Tongue (tissue), 1 donor: ENCODE measurements at regions not wholly inside any gene's neighbourhood (a gene's known extent, or its start where the extent isn't known, plus 50 kb on each side); places are given as distances from the start of the nearest gene placed in this dataset.
A peak's percentile ranks its signal among the peaks of the same experiment; 100 is the strongest.
"Not testable (repeated sequence)": the region's sequence is repeated elsewhere in the genome, so short reads cannot be mapped to it uniquely, and the experiment has no call there.

ENCODE experiments used
- DNase-seq: peaks from one replicate; pipeline ENCODE4 v3.0.0-alpha.2; 2015

GRCh38 chr2:125634662-125635061, 1021.3 kb upstream of the GYPC start:
- DNase-seq, result no peak

DNA sequence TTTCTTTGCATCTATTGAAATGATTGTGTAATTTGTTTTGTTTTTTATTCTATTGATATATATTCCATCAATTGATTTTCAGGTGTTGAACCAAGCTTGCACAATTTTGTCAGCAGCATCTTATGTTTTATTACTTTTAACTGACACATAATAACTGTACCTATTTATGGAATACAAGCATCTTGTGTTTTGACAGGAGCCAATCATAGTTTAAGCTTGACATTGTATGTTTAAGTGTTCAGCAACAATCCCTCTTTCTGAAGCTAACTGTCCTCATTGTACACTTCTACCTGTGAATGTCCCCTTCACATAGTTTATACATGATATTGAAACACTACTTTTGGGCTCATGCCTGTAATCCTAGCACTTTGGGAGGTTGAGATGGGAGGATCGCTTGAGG, 1017.6 kb upstream of the GYPC start:
- DNase-seq, result no peak

DNA sequence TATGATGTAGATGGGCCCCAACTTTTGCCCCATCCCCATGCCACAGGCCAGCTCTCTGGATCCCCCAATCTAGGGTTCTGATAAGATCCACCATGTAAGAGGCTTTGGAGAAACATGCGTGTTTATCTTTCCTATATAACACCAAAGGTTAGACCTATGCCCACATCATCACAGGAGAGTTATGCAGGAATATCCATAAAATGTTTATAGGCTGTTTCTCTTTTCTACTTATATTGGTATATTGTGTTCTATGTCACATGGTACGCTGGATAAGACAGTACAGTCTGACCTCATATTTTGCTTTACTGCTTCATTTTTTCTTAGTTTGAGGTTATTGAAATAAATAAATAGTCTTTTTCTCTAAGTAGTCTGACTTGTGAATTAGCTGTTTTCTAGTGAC, 1013.9 kb upstream of the GYPC start:
- DNase-seq, result no peak

DNA sequence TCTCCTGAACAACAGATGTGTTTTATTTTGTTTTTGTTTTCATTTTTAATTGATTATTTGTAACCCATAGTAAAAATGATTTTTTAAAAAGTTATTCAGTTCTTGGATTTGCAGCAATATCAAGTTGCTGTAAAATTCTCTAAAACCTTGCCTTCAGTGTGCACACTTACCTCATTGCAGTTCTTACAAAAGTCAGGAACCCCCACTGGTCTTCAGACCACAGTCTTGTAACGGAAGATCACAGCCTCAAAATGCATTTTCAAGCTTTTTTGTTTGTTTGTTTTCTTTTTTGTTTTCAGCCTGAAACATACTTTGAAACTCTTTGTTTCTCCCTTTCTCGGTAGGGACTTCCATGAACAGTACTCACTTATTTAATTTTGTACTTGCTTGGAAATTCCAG, 1012.8 kb upstream of the GYPC start:
- no peak for DNase-seq

DNA sequence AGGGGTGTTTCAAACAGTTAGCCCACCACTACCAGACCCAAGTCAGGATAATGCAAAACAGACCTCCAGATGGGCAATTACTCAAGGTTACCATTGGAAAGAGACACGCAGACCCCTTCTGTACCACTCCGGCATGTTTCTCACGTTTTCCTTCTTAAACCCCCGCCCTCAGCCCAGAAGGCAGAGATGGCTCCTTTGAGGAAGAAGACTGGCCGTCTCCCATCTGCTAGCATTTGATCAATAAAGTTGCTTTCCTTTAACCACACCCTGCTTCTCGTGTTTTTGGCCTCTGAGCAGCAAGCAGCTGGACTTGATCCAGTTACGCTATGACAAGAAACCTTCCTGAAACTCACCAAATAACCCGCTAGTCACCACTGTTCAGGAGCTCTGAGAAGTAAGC, 1012.4 kb upstream of the GYPC start:
- no peak for DNase-seq

- DNase-seq, result no peak
Observed at GRCh38 chr2:125644257-125644656, 1011.7 kb upstream of the GYPC start.

DNA sequence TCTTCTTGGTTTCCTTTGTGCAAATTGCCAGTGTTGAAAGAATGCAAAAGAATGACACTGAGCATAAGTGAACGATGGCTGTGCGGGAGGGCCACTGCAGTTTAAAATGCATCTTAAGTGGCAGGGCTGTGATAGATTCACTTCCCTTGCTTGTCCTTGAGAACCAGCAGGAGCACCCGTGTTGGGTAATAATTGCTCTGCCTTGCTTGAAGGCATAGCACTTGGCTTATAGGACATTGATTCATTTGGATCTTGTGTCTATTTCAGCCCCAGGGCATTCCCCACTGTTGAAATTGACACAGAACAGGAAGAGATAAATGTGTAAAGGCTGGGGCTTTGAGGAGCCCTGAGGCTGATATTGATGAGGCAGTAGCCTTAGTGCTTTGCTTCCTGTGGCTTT, 1003.7 kb upstream of the GYPC start:
- no peak for DNase-seq

DNA sequence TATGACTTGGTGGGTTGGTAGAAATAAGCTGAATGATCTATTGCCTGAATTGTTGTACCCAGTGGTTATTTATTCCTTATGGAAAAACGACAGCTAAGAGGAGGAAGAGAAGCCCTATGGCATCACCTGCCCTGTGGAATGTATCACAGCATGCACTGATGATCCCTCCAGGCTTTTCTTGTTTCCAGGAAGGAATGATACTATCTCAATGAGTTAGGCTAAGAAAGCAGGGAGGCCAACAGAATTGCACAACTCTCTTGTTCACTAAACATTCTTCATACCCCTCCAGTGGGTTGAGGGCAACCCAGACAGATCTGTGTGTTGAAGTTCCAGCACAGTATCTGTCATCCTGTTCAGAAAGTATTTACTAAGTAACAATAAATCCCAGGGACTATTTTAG, 1001.7 kb upstream of the GYPC start:
- DNase-seq, result no peak

- no peak for DNase-seq
Observed at GRCh38 chr2:125656190-125656589, 999.8 kb upstream of the GYPC start.

- DNase-seq, result no peak
Observed at GRCh38 chr2:125658583-125658982, 997.4 kb upstream of the GYPC start.

GRCh38 chr2:125660369-125660768, 995.6 kb upstream of the GYPC start:
- not testable (repeated sequence) for DNase-seq

- no peak for DNase-seq
Observed at GRCh38 chr2:125667630-125668029, 988.3 kb upstream of the GYPC start.

DNA sequence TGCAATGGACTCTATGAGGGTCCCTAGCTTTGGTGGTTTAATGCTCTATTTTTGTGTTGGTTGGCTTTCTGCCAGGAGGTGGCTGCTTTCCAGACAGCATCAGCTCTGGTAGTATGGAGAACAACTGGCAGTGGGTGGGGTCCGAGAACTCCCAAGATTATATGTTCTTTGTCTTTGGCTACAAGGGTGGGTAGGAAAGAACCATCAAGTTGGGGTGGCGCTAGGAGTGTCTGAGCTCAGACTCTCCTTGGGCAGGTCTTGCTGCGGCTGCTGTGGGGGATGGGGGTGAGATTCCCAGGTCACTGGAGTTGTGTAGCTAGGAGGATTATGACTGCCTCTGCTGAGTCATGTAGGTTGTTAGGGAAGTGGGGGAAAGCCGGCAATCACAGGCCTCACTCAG, 976.1 kb upstream of the GYPC start:
- DNase-seq, result peak; percentile 29

DNA sequence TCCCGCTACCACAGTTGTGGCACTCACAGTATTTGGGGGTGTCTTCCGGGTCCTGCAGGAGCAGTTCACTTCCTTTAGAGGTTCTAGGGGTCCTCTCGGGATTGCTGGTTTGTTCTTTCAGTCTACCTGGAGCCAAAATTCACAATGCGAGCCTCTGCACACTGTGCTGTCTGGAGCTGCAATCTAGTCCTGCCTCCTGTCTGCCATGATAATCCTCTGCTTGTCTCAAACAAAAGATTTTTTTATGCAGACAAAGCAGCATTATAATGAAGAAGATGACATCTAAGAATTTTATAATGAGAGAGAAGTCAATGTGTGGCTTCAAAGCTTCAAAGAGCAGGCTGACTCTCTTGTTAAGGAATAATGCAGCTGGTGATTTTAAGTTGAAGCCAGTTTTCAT, 975.1 kb upstream of the GYPC start:
- DNase-seq, result no peak

DNA sequence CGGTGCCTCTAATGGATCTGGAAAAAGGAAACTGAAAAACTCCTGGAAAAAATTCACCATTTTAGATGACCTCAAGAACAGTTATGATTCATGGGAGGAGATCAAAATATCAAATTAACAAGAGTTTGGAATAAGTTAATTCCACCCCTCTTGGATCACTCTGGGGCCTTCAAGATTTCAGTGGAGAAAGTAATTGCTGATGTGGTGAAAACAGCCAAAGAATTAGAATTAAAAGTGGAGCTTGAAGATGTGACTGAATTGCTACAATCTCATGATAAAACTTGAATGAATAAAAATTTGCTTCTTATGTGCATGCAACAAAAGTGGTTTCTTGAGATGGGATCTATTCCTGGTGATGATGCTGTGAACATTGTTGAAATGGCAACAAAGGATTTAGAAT, 974.4 kb upstream of the GYPC start:
- no peak for DNase-seq

DNA sequence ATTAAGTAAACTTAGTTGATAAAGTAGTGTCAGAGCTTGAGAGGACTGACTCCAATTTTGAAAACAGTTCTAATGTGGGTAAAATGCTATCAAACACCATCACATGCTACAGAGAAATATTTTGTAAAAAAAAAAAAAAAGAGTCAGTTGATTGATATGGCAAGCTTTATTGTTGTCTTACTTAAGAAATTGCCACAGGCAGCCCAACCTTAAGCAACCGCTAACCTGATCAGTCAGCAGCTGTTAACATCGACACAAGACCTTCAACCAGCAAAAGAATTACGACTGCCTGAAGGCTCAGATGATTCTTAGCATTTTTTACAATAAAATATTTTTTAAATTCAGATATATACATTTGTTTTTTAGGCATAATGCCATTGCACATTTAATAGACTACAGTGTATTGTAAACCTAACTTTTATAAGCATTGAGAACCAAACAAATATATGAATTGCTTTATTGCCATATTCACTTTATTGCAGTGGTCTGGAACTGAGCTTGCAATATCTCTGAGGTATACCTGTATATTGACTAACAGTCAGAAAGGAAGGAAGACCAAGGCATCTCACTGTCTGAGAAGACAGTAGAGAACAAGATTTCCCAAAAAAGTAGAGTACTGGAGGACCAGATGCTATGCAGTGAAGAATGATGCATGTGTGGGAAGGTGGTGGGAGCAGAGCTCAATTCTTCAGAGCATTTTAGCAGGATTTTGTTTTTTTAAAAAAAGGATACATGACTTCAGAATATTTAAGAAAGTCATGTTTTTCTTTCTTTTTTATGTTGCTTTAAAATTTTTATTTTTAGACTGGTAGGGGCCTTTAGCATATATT, 973.8 kb upstream of the GYPC start:
- no peak for DNase-seq

- no peak for DNase-seq
Observed at GRCh38 chr2:125684256-125684655, 971.7 kb upstream of the GYPC start.

- DNase-seq, result no peak
Observed at GRCh38 chr2:125684932-125685331, 971.0 kb upstream of the GYPC start.

DNA sequence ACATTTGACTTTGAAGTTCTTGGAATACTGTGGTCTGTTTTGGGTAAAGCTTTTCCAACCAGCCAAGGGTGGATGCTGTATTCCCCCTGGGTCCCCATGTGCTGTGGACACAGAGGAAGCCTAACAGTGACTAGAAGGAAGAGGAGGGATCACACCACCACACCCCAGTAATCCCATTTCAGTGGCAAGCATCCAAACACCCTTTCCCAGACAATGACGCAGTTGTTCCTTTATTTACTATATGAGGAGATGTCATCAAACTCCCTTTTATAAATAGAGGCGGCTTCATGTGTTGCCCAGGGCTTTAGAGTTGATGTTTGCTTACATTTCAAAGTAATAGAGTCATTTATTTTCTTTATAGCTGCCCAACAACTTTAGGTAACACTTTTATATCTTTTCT, 959.4 kb upstream of the GYPC start:
- peak; percentile 82 for DNase-seq

GRCh38 chr2:125698280-125698679, 957.7 kb upstream of the GYPC start:
- no peak for DNase-seq

DNA sequence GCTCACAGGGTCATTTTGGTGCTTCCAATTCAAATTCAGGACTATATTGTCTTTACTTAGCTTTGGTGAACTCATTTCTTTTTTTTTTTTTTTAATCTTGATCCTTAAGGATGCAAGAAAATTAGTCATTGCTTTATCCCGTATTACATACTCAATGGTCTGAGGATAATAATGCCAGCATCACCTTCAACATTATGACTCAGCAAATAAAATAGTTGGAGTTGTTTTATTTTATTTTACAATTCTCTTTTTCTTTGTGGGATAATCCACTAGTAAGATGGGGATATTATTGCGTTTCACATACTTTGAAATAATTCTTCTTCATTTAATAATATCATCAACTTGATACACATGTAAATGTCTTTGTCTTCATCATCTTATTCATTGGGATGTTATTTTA, 954.9 kb upstream of the GYPC start:
- DNase-seq, result no peak

DNA sequence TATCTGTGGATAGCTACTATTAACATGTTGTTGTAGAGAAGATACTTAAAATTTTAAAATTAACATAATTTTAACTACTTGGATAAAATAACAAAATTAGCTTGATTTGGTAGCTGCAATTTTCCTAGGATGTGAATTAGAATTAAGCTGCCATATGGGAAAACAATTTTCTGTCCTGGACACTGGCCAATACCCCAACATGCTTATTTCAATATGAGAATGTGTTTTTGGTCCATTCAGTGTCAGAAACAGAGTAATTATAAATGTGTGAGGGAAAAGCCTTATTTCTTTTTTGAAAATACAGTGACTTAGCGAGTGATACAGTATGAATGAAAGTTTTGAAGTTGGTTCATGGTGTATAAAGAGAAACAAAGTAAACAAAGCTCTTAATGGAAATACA, 948.3 kb upstream of the GYPC start:
- no peak for DNase-seq

GRCh38 chr2:125710561-125710960, 945.4 kb upstream of the GYPC start:
- DNase-seq, result no peak

DNA sequence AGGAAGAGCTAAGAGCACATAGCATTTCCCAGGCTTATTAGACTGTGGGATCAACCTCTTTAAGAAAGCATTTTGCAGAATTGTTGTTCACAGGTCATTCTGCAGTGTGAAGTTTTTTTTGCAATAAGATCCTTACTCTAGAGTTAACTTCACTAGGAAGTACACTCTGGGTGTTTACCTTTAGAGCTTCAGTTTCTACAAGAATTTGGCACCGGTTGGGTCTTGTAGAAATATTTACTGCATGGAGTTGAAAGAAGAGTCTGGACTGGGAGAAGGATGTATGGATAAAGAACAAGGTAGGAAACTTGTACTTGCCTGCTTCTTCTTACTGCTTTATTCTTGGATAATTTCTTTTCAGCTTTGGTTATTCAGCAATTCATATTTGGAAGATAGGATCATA, 944.9 kb upstream of the GYPC start:
- DNase-seq, result peak; percentile 41

GRCh38 chr2:125713533-125713932, 942.4 kb upstream of the GYPC start:
- DNase-seq, result no peak
